Stimulated activated CD8-positive, alpha-beta memory T cell treated with anti-CD3 and anti-CD28 coated beads, Interleukin-2, amount 100 ng/mL, for 48 hours (primary cell): ENCODE measurements at regions not wholly inside any gene's neighbourhood (a gene's known extent, or its start where the extent isn't known, plus 50 kb on each side); places are given as distances from the start of the nearest gene placed in this dataset.

Source experiments
- DNase-seq, 2 donors: peaks; one replicate each; pipeline ENCODE4 v3.0.0-alpha.2; 2020; ENCODE audit warnings: low read depth in 2 of 2

DNA sequence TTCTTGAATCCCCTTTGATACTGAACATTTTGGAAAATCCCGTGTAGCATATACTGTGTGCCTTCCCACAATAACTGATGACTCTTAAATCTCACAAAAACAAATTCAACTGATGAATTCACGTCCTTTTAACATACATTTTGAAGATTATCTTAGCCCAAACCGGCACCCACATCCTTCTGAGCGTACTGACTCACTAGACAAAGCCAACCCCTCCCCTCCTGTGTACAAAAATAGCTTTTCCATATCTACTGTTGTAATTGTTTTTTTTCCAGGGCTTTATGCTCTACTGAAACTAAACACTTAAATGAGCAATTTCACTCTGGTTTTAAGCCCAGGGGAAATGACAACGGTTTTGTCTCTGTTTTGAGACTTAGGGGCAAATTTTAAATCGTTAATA, 109.4 kb upstream of the ATF7IP start:
- peak in 1 of 2 donors; percentile 8 for DNase-seq

DNA sequence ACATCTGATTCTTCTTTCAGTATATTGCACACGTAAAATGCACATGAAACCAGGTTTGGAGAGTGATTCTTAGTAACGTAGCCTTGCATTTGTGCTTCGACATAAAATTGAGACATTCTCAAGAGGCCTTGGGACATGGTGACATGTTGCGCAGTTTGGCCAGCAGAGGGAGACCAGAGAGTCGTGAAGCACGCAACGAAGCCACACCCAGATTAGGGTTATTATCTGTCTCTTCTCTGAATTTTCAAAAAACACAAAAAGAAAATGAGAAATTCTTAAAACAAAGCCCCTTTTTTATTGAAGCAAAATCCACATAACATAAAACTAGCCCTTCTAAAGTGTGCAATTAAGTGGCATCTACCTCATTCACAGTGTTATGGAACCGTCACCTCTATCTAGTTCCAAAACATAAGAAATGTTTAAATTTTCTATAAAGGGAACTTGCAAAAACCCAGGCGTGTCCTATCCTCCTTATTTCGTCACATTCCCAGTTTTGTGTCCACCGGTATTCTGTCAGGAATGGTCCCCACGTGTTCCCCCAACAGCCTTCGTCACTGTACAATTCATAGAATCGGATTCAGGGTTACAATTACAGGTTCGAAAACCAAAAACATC, 108.8 kb upstream of the ATF7IP start:
- DNase-seq = peak; percentile 49 to 64

DNA sequence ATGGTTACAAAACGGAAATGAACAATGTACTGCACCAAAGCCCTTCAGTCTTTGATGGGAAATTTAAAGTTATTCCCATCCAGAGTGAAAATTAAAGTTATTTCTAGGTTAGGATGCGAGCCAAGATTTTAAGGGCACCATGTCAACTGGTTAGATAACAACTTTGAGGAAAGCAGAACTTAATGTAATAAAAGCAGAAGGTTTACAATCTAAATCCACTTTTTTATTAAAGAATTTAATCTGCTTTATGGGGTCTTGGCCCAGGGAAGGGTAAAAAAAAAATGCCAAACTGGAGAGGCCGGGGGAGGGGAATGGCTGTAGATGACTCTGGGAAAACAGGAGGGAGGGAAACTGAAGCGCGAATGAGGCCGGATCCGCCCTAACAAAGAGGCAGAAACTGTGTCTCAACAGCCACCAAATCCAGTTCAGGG, 108.2 kb upstream of the ATF7IP start:
- no peak for DNase-seq

DNA sequence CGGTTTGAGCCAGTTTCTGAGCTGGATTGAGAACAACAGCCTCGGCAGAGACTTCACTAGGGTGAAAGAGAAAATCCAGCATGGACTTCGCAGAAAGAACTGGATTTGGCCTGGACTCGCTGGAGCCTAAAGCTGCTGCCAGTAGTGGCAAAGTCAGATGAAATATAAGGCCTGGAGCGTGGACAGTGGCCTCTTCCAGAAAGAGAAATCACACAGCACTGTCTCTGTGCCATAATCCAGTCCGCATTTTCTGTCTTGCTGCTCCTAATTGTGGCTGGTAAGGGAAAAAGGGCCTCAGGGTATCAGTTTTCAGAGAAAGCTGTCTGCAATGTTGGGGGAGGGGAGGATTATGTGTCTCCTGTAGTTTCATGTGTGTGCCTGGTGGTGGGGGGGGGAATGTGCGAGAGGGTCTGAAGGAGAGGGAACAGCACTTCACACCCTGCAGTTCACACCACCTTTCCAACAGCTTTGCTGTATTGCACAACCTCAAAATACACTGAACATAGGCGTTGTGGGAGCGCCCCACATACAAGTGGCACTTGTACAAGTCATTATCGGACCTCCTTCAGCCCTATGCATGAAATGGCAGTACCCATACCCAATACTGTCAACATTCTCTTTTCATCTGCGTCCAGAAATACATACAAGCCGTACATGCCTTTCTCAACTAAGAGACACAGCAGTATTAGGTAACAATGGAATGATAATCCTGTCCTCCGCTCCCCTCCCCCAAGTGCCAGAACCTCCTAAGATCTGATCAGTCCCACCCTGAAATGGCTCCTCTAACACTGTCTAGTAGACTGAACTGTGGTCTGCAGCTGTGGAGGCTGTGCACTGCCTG, 107.5 kb upstream of the ATF7IP start:
- peak; percentile 51 to 80 for DNase-seq

DNA sequence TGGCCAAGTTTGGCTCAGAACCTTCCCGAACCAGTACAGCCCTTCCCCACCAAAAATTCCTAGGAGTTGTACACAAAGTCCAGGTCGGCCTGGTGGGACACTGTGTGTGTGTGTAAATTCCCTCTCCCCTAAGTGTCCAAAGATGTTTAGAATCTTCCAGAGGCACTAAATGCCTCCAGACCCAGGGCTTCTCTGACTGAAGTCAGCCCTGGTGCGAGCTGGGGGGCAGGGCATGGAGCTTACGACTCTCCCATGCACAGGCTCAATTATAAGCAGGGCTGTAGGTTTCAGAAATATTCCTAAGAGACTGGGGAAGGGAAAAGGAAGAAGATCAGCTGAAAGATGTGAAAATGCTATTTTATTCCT, 106.9 kb upstream of the ATF7IP start:
- DNase-seq = no peak

DNA sequence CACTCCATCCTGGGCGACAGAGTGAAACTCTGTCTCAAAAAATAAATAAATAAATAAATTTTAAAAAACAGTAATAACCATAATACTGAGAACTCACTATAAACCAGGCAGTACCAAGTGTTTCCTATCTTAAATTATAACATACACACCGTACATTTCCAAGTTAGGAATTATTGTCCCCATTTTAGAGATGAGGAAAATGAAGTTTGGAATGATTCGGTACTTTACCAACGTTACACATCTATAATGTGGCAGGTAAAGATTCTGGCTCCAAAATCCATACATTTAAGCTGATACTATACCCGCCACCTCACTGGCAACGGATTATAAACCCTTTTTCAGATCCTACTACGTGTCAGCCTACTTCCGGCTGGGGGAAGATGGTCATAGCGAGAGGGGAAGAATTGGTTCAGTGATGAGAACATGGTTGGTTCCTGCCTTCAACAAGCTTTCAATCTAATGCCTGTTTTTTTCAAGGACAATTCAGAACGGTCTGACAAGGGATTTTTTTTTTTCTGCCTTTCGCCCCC, 105.9 kb upstream of the ATF7IP start:
- no peak for DNase-seq

DNA sequence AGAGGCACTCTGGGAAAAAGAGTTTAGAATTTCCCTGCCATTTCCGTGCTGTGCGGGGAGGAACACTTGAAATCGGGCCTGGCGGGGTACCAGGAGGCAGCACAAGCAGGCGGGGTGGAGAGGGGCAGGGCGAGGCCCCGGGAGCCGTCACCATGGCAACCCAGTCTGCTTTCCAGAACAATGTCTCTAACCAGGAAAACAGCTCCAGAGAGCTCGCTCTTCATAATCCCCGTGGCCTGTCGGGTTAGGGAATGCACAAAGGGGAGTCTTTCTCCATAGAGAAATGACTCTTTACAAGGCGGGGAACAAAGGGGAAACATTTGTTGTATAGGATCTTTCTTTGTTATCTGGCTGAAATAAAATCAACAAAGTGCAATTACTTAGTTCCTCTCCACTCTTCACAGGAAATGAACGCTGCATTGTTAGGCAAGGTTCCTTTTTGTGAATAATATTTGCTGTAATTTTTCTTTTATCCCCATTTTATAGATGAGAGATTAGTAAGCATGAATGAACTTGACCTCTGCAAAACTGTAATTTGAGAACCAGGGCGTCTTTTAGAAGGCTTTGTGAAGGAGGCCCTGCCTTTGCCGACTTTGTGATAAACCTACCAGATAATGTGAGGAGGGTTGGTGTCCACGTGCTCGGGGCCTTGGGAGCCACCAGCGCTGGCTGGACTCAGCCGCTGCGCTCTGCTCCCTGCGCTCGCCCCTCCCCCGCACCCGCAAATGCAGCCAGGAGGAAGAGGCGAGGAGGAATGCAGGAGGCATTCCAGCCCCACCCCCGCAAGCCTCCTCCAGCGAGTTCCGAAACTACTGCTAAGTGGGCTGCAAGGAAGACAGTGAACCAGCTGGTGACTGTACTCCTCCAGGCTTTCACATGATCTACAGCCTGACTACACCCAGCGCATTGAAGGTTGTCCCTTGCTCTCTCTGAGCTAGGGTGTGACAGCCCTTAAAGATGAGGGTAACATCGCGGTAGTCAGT, 105.2 kb upstream of the ATF7IP start:
- no peak for DNase-seq

DNA sequence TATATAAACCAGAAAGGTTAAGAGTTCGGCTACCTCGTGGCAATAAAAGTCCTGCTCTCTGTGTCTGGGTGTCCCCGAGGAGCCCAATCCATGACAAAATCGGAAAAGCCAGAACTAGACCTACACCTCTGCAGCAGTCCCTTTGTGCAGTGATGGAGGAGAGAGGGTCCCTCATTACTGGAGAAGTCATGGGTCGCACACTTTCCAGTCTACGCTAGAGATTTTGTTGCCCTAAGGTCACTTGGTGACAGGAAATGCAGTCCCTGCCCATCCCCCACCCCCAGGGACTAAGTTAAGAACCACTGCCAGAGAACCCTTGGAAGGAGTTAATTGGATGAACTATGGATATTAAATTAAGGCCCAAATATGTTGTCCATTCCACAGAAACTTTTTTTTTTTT, 104.4 kb upstream of the ATF7IP start:
- no peak for DNase-seq

DNA sequence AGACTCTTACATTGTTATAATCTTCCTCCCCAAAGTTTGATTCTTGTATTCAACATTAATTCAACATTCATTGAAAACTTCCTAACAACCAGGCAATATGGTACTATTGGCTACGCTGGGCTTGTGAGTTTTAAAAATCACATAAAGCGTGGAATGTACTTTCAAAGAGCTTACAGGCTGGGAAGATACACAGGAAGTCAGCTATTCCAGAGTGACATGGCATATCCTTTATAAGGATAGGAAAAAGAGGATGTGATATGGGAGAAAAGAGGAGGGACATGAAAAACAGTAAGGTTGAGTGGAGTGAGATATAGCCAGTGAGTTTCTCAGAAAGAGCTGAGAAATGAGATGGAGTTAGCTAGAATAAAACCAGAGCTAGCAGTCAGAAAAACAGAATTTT, 103.6 kb upstream of the ATF7IP start:
- DNase-seq = no peak

DNA sequence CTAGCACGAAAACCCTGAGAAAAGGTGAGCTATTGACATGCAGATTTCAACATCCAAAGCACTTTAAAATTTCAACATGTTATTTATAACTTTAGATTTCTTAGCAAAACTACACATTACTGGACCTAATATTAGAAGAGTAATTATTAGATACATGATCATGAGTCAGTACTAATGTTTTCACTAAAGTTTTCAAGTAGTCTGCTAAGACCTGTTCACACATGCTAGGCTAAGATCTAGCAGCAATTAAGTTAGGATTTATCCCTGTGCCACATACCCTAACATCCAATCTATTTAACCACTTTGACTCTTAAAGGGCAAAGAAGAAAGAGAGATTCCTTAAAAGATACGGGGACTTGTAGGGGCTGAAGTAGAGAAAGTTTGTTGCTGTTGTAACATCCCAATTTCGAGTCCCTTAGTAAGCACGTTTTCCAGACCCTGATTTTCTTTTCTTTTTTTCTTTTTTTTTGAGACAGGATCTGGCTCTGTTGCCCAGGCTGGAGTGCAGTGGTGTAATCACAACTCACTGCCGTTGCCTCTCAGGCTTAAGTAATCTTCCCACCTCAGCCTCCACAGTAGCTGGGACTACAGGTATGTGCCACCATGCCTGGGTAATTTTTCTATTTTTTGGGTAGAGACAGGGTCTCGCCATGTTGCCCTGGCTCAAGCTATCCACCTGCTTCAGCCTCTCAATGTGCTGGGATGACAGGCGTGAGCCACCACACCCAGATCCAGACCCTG, 102.5 kb upstream of the ATF7IP start:
- DNase-seq = no peak

DNA sequence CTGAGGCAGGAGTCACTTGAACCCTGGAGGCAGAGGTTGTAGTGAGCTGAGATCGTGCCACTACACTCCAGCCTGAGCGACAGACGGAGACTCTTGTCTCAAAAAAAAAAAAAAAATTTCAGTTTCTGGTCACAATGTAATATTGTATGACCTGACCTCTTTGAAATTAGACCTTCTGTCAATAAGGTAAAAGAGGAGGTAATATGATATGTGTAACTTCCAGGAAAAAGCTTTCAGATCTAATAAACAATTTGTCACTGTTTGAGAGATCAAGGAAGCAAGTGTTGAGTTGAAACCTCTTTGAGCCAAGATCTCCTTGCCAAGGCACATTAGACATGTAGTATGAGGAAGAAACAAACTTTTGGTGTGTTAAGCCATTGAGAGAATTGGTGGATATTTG, 101.7 kb upstream of the ATF7IP start:
- DNase-seq = no peak

DNA sequence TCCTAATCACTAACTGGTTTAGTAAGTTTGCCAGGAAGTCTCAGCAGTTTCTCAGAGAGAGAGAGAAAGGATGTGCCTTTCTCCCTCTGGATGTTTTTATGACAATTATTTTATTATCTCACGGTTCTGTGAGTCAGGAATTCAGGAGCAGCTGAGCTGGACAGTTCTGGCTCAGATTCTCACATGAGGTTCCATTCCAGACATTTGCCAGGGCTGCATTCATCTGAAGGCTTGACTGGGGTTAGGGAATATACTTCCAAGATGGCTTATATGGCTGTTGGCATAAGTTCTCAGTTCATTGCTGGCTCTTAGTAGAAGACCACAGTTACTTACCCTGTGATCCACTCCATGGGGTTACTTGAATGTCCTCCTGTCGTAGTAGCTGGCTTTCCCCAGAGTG, 101.2 kb upstream of the ATF7IP start:
- no peak for DNase-seq

DNA sequence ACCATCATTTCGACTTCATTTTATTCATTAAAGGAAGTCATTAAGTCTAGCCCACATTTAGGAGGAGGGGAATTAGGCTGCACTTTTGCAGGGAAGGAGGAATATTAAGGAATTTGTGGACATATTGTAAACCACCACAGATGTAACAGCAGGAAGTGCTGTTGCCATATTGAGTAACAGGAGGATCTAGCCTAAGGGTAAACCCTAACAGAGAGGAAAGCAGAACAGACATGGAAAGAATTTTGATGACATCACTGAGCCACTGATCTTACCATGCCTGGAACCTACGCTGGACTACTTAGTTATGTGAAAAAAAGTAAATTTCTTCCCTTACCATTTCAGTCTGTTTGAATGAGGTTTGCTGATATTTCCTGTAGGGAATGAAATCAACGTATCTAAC, 100.7 kb upstream of the ATF7IP start:
- DNase-seq = no peak

DNA sequence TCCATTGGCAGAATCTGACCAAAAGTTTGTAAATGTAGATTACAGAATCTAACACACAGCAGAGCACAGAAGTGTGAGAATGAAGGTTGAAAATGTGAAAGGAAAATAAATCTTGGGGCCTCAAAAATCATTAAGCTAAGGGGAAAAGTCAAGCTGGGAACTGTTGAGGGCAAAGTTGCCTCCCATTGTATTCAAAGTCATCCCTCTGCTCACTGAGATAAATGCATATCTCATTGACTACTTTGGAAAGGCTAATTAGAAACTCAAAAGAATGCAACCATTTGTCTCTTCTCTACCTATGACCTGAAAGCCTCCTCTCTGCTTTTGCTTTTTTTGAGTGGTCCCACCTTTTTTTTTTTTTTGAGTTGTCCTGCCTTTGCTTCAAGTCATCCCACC, 97.4 kb upstream of the ATF7IP start:
- no peak for DNase-seq

DNA sequence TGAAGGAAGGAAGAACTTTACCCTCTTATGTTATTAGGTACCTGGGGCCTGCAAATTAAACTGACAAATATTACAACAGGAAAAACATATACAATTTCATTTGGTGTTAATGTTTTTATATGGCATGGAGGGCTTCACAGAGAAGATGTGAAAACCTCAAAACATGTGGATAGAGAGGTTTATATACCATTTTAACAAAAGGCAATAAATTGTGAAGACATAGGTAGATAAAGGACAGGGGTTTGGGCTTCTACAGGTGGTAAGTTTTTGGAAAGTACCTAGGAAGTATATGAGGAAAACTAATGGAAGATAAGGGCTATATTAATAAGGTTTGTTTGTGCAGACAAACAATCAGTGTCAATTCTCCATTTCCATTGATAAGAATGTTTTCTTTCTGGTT, 95.1 kb upstream of the ATF7IP start:
- DNase-seq = no peak

DNA sequence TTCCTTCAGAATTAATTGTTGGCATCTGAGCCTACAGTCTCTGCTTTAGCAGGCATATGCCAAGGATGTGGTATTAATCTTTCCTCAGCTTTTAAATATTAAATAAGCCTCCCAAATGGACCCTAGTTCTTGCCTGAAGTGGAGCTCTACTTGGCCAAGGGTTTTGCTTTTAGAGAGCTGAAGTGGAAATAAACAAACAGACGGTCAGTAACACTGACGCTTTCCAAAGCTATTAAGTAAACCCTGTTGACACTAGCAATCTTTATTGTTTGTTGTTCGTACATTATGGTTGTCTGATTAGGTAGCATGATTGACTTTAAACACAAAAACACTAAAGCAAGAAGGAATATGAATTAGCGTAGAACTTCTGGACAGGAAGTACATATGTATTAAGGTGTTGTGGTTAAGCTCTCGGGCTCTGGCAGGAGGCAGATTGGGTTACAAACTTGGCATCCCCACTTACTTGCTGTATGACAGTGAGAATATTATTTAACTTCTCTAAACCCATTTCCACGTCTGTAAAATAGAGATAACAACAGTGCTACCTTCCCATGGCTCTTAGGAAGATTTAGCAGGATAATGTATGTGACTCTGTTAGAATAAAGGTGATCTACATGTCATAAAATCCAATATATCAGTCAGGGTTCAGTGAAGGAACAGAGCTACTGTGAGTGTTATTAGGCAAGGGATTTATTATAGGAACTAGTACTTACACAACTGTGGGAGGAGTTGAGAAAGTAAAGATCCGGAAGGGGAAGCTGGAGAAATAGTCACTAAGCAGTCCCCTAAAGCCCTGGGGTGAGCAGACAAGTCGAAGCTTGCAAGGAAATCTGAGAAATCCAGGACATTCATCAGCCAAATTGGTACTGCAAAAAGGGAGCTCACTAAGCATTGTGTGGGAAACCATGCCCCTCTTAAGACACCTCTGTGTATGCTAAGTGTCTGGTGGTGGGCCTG, 92.2 kb upstream of the ATF7IP start:
- DNase-seq = no peak

DNA sequence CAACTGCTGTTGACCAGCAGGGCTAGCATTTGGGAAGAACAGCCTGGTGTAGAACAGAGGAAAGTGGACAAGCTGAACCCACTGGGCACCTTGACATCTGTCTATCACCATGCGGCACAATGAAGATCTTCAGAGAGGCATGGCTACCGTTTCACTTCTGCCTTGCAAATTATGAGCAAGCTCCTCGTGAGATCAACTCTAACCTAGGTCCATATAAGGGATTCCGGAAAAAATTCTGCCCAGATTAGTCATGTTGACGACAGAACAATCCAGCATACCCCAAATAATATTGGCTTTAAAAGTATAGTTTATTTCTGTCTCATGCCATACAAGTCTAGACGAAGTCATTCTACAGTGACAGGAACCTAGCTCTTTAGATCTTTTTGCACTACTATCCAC, 91.6 kb upstream of the ATF7IP start:
- DNase-seq = no peak

DNA sequence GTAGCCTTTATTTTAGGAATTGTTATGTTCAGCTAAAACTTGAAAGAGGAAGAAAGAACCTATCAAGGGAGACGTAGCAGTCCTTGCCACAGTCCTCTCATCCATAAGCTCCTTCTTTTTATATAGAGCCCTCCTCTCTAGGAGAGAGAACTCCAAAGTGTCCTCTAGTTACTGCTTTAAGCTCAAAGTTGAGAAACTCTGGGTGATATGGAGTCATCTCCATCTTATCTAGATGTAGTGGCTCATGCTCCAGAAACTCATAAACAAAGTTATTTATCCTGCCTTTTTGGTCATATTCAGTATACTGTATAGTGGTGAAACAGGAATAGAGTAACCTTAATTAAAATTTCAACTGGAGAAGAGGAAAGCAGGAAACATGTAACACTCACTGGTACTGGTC, 90.4 kb upstream of the ATF7IP start:
- no peak for DNase-seq

DNA sequence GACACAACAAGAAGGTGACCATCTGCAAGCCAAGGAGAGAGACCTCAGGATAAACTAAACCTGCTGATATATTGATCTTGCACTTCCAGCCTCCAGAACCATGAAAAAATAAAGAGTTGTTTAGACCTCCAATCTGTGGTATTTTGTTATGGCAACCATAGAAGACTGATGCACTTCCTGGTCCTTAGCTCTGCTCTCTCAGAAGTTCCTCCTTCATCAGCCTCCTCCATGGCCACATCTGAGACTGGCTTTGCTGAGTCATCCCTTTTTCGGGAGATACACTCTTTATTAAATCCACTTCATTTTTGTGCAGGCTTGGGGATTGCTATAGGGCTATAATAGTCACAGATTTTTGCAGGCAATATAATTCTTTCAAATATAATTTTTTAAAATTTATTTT, 89.6 kb upstream of the ATF7IP start:
- no peak for DNase-seq

DNA sequence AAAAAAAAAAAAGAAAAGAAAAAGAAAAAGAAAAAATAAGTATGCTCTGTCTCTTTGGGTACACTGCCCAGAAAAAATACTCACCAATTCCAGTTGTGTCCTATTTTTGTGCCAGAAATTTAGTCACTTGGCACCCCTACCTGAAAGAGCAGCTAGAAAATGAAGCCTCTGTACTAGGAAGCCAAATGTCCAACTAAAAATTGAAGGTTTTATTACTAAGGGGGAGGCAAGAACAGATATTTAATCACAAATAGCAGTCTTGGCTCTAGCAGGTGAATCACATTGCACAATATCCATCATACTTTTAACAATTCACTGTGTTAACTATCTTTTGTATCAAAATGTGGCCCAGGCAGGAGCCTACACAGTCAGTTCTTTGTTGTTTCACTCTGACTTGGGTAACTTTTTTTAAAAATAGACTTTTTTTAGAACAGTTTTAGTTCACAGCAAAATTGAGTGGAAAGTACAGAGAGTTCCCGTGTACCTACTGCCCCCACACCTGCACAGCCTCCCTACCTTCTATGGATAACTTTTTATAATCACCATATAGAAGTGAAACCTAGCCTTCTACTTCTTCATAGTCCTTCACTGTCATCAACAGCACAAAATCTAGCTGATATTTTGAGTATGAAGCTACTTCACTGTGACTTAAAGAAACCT, 87.1 kb upstream of the ATF7IP start:
- no peak for DNase-seq
